ENCODE measurements at regions not wholly inside any gene's neighbourhood (a gene's known extent, or its start where the extent isn't known, plus 50 kb on each side); places are given as distances from the start of the nearest gene placed in this dataset.
"Not testable (repeated sequence)": the region's sequence is repeated elsewhere in the genome, so short reads cannot be mapped to it uniquely, and the experiment has no call there.

- DNase-seq (ENCODE audit: low read depth, low spot score): no peak
- ChIA-PET POLR2A (no interaction called here), CTCF (no interaction called here)
- H3K4me3 ChIP-seq (ENCODE audit: low read depth, low read length): no peak overlapping the region
- TF ChIP-seq CTCF (IDR thresholded peaks at IDR 0.05; ENCODE audit: insufficient read depth, low read length, missing control alignments): no peak
Measured at GRCh38 chr6:94721459-94721858, 855.9 kb upstream of the MANEA start.

- TF ChIP-seq CTCF (IDR thresholded peaks at IDR 0.05; ENCODE audit: insufficient read depth, low read length, missing control alignments): no peak
- H3K4me3 ChIP-seq (ENCODE audit: low read depth, low read length): no peak overlapping the region
- no peak for DNase-seq (ENCODE audit: low read depth, low spot score)
- ChIA-PET POLR2A (no interaction called here), CTCF (no interaction called here)
Measured at GRCh38 chr6:94713446-94713845, 863.9 kb upstream of the MANEA start.

GRCh38 chr6:94698773-94699172, 878.6 kb upstream of the MANEA start:
- CTCF ChIA-PET: no interaction called here
- no peak for TF ChIP-seq CTCF (IDR thresholded peaks at IDR 0.05; ENCODE audit: insufficient read depth, low read length, missing control alignments)
- POLR2A ChIA-PET: no interaction called here
- no peak overlapping the region for H3K4me3 ChIP-seq (ENCODE audit: low read depth, low read length)
- no peak for DNase-seq (ENCODE audit: low read depth, low spot score)

- H3K4me3 ChIP-seq (ENCODE audit: low read depth, low read length); POLR2A ChIA-PET; CTCF ChIA-PET; DNase-seq (ENCODE audit: low read depth, low spot score): not testable (repeated sequence)
Measured at GRCh38 chr6:94687255-94687654, 890.1 kb upstream of the MANEA start.

- POLR2A ChIA-PET: no interaction called here
- CTCF ChIA-PET: no interaction called here
- no peak for DNase-seq (ENCODE audit: low read depth, low spot score)
- TF ChIP-seq CTCF (IDR thresholded peaks at IDR 0.05; ENCODE audit: insufficient read depth, low read length, missing control alignments): no peak
- H3K4me3 ChIP-seq (ENCODE audit: low read depth, low read length): no peak overlapping the region
Measured at GRCh38 chr6:94683409-94683808, 893.9 kb upstream of the MANEA start.

- ChIA-PET POLR2A (no interaction called here), CTCF (no interaction called here)
- TF ChIP-seq CTCF (IDR thresholded peaks at IDR 0.05; ENCODE audit: insufficient read depth, low read length, missing control alignments): no peak
- no peak overlapping the region for H3K4me3 ChIP-seq (ENCODE audit: low read depth, low read length)
- DNase-seq (ENCODE audit: low read depth, low spot score): no peak
Measured at GRCh38 chr6:94680669-94681212, 896.6 kb upstream of the MANEA start.

- no peak for DNase-seq (ENCODE audit: low read depth, low spot score)
- ChIA-PET CTCF (no interaction called here), POLR2A (no interaction called here)
- TF ChIP-seq CTCF (IDR thresholded peaks at IDR 0.05; ENCODE audit: insufficient read depth, low read length, missing control alignments): no peak
- no peak overlapping the region for H3K4me3 ChIP-seq (ENCODE audit: low read depth, low read length)
Measured at GRCh38 chr6:94673251-94673650, 904.1 kb upstream of the MANEA start.
